Loucy (cell line): ENCODE measurements at regions not wholly inside any gene's neighbourhood (a gene's known extent, or its start where the extent isn't known, plus 50 kb on each side); places are given as distances from the start of the nearest gene placed in this dataset.

Experiments used
- EZH2phosphoT487 ChIP-seq: fragments of 200-600 bp; IDR thresholded peaks from 2 replicates; pipeline ENCODE4 v1.6.1; 2018; ENCODE audit warnings: antibody characterized with exemption, mild to moderate bottlenecking, moderate library complexity, borderline replicate concordance
- TF ChIP-seq, protein P1 (sequence below): fragments of 200-600 bp; sonication (generic); conservative IDR thresholded peaks from 2 replicates; pipeline ENCODE4 v1.5.1; 2014; ENCODE audit warnings: mild to moderate bottlenecking, antibody characterized with exemption, low read length

DNA sequence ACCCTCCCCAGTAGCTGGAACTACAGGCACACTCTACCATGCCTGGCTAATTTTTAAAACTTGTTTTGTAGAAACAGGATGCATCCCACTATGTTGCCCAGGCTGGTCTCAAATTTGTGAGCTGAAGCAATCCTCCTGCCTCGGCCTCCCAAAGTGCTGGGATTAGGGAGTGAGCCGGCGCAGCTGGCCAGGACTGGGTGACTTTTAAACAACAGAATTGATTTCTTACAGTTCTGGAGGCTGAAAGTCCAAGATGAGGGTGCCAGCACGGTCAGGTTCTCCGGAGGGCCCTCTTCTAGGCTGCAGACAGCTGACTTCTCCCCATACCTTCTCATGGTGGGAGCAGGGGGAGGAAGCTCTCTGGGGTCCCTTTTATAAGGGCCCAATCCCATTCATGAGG lies 75.2 kb upstream of the CHST15 start:
- TF ChIP-seq, protein P1, sequence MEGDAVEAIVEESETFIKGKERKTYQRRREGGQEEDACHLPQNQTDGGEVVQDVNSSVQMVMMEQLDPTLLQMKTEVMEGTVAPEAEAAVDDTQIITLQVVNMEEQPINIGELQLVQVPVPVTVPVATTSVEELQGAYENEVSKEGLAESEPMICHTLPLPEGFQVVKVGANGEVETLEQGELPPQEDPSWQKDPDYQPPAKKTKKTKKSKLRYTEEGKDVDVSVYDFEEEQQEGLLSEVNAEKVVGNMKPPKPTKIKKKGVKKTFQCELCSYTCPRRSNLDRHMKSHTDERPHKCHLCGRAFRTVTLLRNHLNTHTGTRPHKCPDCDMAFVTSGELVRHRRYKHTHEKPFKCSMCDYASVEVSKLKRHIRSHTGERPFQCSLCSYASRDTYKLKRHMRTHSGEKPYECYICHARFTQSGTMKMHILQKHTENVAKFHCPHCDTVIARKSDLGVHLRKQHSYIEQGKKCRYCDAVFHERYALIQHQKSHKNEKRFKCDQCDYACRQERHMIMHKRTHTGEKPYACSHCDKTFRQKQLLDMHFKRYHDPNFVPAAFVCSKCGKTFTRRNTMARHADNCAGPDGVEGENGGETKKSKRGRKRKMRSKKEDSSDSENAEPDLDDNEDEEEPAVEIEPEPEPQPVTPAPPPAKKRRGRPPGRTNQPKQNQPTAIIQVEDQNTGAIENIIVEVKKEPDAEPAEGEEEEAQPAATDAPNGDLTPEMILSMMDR = no peak
- TF ChIP-seq EZH2phosphoT487 = no peak
